ENCODE measurements at regions not wholly inside any gene's neighbourhood (a gene's known extent, or its start where the extent isn't known, plus 50 kb on each side); places are given as distances from the start of the nearest gene placed in this dataset.

- TF ChIP-seq, protein P1, sequence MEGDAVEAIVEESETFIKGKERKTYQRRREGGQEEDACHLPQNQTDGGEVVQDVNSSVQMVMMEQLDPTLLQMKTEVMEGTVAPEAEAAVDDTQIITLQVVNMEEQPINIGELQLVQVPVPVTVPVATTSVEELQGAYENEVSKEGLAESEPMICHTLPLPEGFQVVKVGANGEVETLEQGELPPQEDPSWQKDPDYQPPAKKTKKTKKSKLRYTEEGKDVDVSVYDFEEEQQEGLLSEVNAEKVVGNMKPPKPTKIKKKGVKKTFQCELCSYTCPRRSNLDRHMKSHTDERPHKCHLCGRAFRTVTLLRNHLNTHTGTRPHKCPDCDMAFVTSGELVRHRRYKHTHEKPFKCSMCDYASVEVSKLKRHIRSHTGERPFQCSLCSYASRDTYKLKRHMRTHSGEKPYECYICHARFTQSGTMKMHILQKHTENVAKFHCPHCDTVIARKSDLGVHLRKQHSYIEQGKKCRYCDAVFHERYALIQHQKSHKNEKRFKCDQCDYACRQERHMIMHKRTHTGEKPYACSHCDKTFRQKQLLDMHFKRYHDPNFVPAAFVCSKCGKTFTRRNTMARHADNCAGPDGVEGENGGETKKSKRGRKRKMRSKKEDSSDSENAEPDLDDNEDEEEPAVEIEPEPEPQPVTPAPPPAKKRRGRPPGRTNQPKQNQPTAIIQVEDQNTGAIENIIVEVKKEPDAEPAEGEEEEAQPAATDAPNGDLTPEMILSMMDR (IDR thresholded peaks at IDR 0.05) = no peak
- no peak for TF ChIP-seq POLR2AphosphoS5 (IDR thresholded peaks at IDR 0.05; ENCODE audit: low read depth, low read length)
- TF ChIP-seq, protein P2, sequence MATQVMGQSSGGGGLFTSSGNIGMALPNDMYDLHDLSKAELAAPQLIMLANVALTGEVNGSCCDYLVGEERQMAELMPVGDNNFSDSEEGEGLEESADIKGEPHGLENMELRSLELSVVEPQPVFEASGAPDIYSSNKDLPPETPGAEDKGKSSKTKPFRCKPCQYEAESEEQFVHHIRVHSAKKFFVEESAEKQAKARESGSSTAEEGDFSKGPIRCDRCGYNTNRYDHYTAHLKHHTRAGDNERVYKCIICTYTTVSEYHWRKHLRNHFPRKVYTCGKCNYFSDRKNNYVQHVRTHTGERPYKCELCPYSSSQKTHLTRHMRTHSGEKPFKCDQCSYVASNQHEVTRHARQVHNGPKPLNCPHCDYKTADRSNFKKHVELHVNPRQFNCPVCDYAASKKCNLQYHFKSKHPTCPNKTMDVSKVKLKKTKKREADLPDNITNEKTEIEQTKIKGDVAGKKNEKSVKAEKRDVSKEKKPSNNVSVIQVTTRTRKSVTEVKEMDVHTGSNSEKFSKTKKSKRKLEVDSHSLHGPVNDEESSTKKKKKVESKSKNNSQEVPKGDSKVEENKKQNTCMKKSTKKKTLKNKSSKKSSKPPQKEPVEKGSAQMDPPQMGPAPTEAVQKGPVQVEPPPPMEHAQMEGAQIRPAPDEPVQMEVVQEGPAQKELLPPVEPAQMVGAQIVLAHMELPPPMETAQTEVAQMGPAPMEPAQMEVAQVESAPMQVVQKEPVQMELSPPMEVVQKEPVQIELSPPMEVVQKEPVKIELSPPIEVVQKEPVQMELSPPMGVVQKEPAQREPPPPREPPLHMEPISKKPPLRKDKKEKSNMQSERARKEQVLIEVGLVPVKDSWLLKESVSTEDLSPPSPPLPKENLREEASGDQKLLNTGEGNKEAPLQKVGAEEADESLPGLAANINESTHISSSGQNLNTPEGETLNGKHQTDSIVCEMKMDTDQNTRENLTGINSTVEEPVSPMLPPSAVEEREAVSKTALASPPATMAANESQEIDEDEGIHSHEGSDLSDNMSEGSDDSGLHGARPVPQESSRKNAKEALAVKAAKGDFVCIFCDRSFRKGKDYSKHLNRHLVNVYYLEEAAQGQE (IDR thresholded peaks at IDR 0.05; ENCODE audit: insufficient read depth in 1 of 2, low read depth in 2 of 2, low read length in 1 of 2) = no peak
These were observed 368.0 kb downstream of the MEIS1 start for GRCh38 chr2:66802877-66803276.
